GM12875 (cell line): ENCODE measurements at regions not wholly inside any gene's neighbourhood (a gene's known extent, or its start where the extent isn't known, plus 50 kb on each side); places are given as distances from the start of the nearest gene placed in this dataset.

Source experiments
- H3K4me3 ChIP-seq: one replicate; pipeline ENCODE4 v1.5.1; 2011; ENCODE audit warnings: low read depth, low read length, control low read depth
- TF ChIP-seq, protein P1 (sequence below): IDR thresholded peaks from 2 replicates; pipeline ENCODE4 v1.5.1; 2011; ENCODE audit warnings: low read depth, mild to moderate bottlenecking, control low read depth, inconsistent platforms, low read length, moderate library complexity, borderline replicate concordance; ENCODE audit not compliant: insufficient read depth

DNA sequence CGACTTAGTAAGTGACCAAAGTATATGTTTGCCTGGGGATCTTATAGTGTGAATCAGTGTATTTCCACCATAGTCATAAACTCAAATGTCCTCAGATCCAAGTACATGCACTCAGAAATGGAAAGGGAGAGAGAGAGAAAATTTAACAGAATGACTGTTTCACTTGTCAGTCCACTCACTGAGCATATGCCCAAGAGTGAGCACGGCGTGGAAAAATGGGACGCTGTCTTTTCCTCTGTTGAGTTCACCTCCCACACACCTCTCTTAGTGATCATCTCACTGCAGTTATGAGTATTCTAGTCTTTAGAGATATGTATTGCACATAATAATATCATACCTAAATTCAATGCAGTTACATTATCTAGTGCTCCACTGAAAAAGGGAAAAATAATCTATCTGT is 156.8 kb upstream of the PRMT6 start:
- H3K4me3 ChIP-seq = no peak overlapping the region
- TF ChIP-seq, protein P1, sequence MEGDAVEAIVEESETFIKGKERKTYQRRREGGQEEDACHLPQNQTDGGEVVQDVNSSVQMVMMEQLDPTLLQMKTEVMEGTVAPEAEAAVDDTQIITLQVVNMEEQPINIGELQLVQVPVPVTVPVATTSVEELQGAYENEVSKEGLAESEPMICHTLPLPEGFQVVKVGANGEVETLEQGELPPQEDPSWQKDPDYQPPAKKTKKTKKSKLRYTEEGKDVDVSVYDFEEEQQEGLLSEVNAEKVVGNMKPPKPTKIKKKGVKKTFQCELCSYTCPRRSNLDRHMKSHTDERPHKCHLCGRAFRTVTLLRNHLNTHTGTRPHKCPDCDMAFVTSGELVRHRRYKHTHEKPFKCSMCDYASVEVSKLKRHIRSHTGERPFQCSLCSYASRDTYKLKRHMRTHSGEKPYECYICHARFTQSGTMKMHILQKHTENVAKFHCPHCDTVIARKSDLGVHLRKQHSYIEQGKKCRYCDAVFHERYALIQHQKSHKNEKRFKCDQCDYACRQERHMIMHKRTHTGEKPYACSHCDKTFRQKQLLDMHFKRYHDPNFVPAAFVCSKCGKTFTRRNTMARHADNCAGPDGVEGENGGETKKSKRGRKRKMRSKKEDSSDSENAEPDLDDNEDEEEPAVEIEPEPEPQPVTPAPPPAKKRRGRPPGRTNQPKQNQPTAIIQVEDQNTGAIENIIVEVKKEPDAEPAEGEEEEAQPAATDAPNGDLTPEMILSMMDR = no peak

DNA sequence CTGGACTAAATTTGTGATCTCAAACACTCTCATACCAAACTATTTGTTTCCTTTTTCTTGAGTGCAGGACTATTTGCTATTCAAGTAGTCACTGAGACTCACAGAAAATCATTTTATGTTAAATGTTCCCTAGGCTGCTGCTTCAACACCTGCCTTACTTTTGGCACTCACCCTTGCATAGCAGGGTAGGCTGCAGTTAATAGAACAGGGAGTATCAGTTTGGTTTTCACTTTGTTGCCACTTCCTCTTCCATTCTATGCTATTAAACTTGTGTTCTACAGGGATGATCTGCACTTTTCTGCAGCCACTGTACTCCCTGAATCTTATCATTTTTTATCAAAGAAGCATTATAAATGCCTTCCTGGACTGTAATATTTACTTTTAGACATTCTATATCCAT is 148.7 kb upstream of the PRMT6 start:
- TF ChIP-seq, protein P1 = no peak
- H3K4me3 ChIP-seq = no peak overlapping the region

DNA sequence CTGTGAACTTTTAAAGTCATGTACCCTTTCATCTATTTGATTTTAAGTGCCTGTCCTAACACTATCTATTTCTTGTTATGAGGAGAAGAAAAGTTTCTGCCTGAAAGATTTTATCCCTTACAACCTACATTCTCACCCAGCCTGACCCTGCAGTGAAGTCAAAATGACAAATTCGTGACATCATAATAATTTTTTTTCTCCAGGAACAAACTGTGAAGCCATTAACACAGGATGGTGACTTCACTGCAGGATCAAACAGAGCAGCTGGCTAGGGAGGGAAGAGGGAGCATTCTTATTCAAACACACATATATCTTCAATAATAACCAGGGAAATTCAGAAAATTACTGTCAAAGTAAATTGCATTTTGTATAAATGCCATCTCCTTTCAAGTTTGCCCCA is 147.8 kb upstream of the PRMT6 start:
- no peak overlapping the region for H3K4me3 ChIP-seq
- TF ChIP-seq, protein P1 = no peak

DNA sequence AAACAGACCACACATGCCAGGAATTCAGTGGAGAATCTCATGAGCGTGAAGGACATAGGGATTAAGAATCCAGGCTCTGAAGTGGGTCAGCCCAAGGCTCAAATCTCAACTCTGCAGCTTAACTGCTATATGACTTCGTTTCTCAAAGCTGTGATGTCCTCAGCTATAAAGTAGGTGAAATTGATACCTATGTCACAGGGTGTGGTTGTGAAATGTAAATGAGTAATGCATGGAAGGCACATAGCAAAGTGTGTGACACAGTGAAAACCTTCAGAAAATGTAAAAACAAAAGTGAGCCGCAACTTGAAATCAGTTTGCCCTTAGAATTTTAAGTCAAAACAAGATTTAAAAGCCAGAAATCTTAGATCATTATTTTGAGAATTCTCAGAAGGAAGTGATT is 145.7 kb upstream of the PRMT6 start:
- TF ChIP-seq, protein P1 = no peak
- H3K4me3 ChIP-seq = no peak overlapping the region

DNA sequence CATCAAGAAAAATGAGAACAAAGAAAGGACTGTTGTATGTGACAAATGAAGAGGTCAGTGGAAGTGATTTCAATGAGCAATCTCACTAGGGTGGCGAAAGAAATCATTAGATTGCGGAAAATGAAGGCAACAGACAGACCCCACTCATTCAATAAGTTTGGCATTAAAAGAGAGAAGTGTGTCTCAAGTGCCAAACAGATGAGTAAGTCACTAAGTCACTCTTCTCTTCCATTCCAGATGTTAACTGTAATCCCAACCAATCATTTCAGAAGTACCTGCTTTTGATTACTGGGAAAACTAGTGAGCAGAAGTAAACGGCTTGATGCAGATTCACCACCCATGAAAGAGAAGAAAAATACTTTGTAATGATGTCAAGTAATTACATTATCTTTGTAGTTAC is 144.3 kb upstream of the PRMT6 start:
- TF ChIP-seq, protein P1 = no peak
- H3K4me3 ChIP-seq = no peak overlapping the region

DNA sequence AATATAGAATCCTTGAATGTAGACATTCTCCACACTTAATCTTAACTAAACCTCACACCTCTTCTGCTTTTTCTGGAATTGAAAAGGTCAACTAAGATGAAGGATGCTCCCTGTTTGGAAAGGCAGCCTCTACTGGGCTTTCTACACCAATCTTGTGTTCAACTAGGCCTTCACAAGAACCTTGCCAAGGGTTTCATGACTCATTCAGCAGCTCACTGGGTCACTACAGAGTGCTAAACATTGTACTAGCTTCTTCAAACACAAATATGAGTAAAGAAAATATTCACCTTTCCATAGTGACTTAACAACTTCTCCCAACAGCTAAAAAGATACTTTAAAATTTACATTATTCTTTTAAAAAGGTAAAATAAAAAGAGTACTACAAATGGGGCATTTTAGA is 135.3 kb upstream of the PRMT6 start:
- H3K4me3 ChIP-seq = no peak overlapping the region
- TF ChIP-seq, protein P1 = no peak

DNA sequence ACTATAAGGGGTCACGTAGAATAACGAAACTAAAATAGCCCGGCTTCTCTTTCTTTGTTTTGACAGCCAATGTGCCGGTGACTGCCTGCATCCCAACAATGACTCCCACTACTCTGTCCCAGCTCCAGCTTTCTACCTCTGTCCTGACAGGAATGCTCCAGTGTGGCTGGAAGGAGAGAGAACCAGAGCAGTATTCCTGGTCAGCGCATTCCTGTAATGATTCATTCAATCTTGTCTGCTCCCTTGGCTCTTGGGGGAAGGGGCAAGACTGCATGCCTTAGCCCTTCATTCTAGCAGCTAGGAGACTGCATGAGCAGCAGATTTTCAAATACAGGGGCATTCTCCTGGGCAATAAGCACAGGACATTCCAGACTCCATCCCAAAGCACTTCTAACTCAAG is 132.1 kb upstream of the PRMT6 start:
- no peak overlapping the region for H3K4me3 ChIP-seq
- TF ChIP-seq, protein P1 = no peak
